ENCODE measurements at regions not wholly inside any gene's neighbourhood (a gene's known extent, or its start where the extent isn't known, plus 50 kb on each side); places are given as distances from the start of the nearest gene placed in this dataset.
"Not testable (repeated sequence)": the region's sequence is repeated elsewhere in the genome, so short reads cannot be mapped to it uniquely, and the experiment has no call there.

GRCh38 chr6:165774903-165775601, 112.0 kb upstream of the PDE10A start:
- no peak for DNase-seq

DNA sequence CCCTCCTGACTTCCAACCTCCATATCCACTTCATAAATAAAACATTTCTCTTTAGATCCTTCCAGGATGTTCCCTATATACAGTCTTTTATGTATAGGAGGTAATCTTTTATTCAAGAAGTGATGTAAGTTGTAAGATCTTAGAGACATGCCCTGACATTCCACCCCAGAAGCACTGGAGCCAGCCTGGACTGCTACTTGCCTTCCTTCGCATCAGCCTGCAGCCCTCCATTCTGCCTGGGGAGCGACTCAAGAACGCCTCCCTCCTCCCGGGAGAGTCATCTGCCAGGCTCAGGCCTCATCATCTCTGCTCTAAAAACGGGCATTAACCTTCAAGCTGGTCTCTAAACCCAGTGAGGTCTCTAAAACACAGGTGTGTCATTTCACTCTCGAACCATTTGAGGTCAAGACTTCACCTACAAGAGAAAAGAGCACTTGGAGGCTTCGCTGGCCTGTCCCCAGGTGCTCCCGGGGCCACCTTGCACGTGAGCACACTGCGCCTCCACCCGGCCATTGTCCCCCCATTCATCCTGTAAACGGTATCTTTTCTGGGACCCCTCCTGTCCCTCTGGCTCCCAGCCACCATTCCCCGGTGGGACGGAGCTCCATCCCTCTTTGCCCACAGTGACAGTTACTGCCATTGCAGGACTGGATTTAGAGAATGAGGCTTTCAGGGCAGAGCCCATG, 107.5 kb upstream of the PDE10A start:
- no peak for DNase-seq

DNA sequence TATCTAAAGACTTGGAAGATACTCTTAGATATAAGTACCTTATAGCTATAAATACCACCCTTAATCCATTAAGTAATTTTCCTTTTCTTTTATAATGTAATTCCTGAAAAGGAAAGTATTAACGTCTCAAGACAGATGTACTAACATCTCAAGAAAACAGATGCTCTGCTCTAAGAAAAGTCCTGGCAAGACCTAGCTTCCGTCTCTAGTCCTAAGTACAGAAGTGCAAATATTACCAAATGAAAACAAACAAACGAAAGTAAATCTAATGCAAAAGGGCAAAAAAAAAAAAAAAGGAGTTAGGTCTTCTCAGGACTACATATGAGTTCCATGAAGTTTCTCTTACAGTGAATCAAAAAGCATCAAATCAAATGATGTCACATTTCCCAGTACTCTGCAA, 106.8 kb upstream of the PDE10A start:
- DNase-seq: no peak

- no peak for DNase-seq
Observed at GRCh38 chr6:165769401-165769800, 106.4 kb upstream of the PDE10A start.

- no peak for DNase-seq
Observed at GRCh38 chr6:165768961-165769360, 105.9 kb upstream of the PDE10A start.

GRCh38 chr6:165767228-165767627, 104.2 kb upstream of the PDE10A start:
- DNase-seq: no peak

DNA sequence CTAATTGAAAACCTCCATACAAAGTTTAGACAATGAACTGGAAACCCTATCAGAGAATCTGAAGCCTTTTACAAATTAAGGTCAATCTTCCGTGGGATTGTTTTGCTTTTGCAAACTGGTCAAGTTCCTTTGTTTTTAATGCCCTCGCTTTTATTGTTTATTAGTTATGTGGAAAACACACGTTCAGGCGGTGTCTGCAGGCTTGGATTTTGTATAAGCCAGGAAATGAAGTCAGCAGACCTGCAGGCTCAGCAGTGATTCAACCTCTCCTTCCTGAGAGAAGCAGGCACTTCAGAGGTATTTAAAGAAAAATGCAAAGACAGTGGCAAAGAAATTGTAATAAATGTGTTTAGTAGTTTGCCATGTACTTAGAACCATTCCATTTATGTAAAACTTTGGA, 103.4 kb upstream of the PDE10A start:
- no peak for DNase-seq

DNA sequence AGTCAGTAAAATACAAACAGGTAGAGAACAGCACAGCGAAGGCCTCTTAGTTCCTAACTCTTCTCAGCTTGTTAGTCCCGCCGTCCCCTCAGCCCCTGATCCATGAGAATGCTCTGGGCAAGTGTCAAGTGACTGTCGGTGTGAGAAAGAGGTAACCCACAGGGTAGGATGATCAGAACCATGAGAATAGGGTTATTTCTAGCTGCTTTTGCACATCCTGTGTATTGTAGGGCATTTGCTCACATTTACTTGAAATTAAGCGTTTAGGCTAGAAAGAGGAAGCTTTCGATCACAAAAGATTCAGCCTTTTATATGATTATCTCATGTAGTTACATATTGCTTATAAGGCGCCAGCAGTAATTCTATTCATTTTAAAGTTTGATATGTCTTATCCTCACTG, 103.0 kb upstream of the PDE10A start:
- DNase-seq: no peak

DNA sequence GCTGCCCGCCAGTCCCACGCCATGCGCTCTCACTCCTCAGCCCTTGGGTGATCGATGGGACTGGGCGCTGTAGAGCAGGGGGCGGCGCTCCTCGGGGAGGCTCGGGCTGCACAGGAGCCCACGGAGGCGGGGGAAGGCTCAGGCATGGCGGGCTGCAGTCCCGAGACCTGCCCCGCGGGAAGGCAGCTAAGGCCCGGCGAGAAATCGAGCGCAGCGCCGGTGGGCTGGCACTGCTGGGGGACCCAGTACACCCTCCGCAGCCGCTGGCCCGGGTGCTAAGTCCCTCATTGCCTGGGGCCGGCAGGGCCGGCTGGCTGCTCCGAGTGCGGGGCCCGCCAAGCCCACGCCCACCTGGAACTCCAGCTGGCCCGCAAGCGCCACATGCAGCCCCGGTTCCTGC, 102.2 kb upstream of the PDE10A start:
- DNase-seq: not testable (repeated sequence)

- DNase-seq: no peak
Observed at GRCh38 chr6:165762876-165763275, 99.8 kb upstream of the PDE10A start.

DNA sequence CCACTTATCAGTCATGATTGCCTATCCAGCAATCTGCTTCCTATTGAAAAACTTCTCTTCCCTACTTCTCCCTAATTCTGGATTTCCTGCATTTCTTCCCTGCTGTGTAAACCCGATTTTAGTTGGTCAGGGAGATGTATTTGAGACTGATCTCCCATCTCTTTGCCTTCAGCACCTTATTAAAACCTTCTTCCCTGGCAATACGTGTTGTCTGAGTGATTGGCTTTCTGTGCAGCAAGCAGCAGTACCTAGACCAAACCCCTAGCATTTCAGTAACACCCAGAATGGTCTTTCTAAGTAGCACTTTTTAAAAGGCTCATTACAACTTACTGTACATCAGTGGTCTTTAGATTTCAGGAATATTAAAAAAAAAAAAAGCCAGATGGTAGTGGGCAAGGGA, 99.1 kb upstream of the PDE10A start:
- no peak for DNase-seq

DNA sequence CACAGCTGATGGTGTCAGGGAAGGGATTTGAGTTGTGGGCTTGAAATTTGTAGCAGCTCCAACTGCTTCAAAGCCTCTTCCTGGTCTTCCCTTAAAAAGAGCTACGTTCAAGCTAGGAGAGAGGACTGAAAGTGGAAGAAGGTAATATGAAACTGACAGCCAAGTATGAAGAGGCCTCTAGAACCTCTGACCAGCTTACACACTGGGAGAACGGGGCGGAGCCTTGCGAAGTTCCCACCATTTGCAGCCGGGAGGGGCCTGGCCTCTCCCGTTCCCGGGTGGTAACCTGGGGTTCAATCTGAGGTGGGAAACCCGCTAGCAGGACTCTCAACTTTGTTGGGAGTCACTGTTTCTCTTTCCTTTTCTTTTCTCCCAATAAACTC, 97.8 kb upstream of the PDE10A start:
- no peak for DNase-seq

- no peak for DNase-seq
Observed at GRCh38 chr6:165760126-165760802, 97.2 kb upstream of the PDE10A start.

- no peak for DNase-seq
Observed at GRCh38 chr6:165758441-165758840, 95.4 kb upstream of the PDE10A start.

- no peak for DNase-seq
Observed at GRCh38 chr6:165755583-165755982, 92.5 kb upstream of the PDE10A start.

DNA sequence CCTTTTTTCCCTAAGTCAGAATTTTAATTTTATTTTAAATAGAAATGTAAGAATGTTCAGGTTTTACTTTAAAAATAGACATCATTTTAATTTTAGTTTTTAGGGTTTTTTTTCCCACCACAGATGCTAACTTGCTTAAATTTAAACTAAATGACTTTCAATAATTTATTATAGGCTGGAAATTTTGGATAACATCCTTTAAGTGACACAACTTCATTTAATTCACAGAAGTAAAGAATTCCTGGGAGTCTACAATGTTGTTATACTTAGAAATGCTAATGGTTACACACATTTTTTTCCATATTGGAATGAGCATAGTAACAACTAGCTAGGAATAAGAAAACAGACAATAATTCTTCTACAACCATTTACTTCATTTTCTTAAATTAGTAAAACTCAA, 90.5 kb upstream of the PDE10A start:
- DNase-seq: no peak

GRCh38 chr6:165752451-165752850, 89.4 kb upstream of the PDE10A start:
- DNase-seq: no peak

DNA sequence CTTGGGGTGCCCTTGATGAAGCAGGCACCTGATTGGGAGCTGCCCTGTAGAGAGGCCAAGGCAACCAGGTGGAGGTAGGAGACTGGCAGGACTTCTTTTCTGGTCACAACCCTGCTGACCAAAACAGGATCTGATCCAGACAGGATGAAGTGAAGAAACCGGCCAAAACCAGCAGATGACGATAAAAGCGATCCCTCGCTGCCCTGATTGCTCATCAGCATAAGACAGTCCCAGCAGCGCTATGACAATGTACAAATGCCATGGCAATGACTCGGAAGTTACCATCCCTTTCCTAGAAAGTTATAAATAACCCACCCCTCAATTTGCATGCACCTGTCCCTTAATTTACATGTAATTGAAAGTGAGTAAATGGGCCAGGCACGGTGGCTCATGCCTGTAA, 88.4 kb upstream of the PDE10A start:
- DNase-seq: peak; percentile 52

- DNase-seq: no peak
Observed at GRCh38 chr6:165749163-165749562, 86.1 kb upstream of the PDE10A start.

DNA sequence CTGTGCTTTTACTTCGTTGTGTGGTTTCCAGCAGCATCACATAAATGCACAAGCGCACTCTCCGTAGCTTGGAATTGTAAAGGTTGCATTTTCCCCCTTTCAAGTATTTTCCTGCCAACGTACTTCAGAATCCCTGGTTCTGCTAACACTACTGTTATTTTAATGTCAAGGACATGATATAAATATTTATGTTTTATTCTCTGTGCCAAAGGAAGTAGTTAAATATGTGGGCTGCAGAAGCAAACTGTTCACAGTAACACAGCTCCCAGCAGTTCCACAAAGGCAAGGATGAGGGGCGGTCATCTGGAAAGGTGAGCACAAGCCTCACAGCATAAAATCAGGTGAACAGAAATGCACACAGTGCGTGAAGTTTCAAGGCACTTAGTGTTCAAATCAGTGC, 85.3 kb upstream of the PDE10A start:
- no peak for DNase-seq

GRCh38 chr6:165747963-165748362, 84.9 kb upstream of the PDE10A start:
- no peak for DNase-seq

DNA sequence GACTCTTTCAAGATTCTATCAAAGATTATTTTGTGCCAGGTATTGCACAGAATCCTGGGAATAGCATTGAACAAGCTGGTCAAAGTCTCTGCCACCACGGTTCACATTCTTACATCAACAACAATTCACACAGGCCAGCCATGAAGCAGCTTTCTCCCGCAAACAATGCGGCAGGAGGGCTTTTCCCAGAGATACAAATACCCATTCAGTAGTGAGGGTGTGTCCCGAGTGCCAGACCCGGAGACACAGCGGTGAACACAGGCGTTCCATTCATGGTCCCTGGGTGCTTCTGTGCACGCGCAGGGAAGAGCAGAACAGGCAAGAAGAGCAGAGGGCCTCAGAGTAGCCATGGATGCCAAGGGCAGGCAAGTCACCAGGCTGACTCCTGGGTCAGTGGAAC, 83.3 kb upstream of the PDE10A start:
- DNase-seq: no peak

DNA sequence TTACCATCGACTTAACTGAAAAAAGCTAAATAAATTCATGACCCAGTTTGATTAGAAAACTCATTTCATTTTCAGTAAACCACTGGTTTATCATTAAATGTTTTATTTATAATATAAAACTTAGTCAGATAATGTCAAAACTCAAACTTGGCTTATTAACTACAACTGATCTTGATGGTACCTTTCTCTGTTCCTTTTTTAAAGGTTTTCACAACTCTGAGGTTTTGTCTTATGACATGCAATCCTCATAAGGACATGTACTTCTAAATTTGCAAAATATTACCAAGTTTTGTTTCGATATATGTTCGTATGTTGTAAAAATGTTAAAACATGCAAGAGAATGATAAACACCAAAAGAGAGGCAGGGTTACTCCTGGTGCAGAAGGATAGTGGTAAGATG, 82.5 kb upstream of the PDE10A start:
- DNase-seq: no peak

DNA sequence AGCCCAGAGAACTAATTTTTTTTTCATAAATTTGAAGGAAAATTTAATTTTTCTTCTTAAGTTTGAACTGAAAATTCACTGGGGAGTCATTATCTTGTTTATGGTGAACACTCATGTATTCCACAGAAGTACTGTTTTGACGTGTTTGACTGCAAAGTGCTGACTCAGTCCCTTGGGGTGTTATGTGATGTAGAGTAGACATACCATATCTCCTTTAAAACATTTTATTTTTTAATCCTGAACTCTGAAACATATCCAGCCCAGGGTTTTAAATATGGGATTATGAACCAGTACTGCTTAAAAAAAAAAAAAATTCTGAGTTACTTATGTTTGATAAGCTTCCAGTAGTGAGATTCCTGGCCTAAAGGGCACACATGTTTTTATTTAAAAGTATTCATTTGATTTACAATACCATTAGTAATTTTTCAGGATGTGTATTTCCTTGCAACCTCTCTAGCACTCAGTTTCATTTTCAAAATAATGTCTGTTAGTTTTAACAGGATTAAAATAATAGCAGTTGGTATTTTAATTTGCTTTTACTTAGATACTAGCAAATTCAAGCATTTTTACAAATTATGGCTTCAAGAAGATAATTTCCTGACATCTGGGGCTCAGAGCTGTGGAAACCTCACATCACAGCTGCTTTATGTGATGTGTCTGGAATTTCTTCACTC, 81.7 kb upstream of the PDE10A start:
- no peak for DNase-seq
